Parathyroid adenoma (tissue), 2 donors: ENCODE measurements at regions not wholly inside any gene's neighbourhood (a gene's known extent, or its start where the extent isn't known, plus 50 kb on each side); places are given as distances from the start of the nearest gene placed in this dataset.

Source experiments
- H2AFZ ChIP-seq: fragments of 300-600 bp; sonication (generic); one replicate; pipeline ENCODE4 v1.7.0; 2017; ENCODE audit warnings: antibody characterized with exemption, mild to moderate bottlenecking
- H3K27ac ChIP-seq: fragments of 300-600 bp; sonication (generic); one replicate; pipeline ENCODE4 v1.7.0; 2017
- H3K27me3 ChIP-seq: fragments of 300-600 bp; sonication (generic); one replicate; pipeline ENCODE4 v1.7.0; 2017; ENCODE audit warnings: low read length; ENCODE audit not compliant: control insufficient read depth, insufficient read depth
- H3K36me3 ChIP-seq: fragments of 300-600 bp; sonication (generic); one replicate; pipeline ENCODE4 v1.7.0; 2017; ENCODE audit warnings: low read length; ENCODE audit not compliant: control insufficient read depth, insufficient read depth
- H3K4me1 ChIP-seq: fragments of 300-600 bp; sonication (generic); one replicate; pipeline ENCODE4 v1.7.0; 2017; ENCODE audit warnings: control low read depth
- H3K4me2 ChIP-seq: fragments of 300-600 bp; sonication (generic); one replicate; pipeline ENCODE4 v1.7.0; 2017; ENCODE audit warnings: low read length
- H3K4me3 ChIP-seq: fragments of 300-600 bp; sonication (generic); one replicate; pipeline ENCODE4 v1.7.0; 2017; ENCODE audit warnings: low read depth, low read length
- H3K79me2 ChIP-seq: fragments of 300-600 bp; sonication (generic); one replicate; pipeline ENCODE4 v1.7.0; 2017; ENCODE audit warnings: control low read depth
- H3K9ac ChIP-seq: fragments of 300-600 bp; sonication (generic); one replicate; pipeline ENCODE4 v1.7.0; 2017; ENCODE audit warnings: mild to moderate bottlenecking
- H3K9me3 ChIP-seq: fragments of 300-600 bp; sonication (generic); one replicate; pipeline ENCODE4 v1.7.0; 2017; ENCODE audit warnings: low read length; ENCODE audit not compliant: control insufficient read depth
- TF ChIP-seq, protein P1 (sequence below): fragments of 300-600 bp; sonication (generic); IDR thresholded peaks from one replicate; pipeline ENCODE4 v1.7.0; 2017; ENCODE audit warnings: antibody characterized with exemption, mild to moderate bottlenecking
- donor health status: primary hyperparathyroidism.

DNA sequence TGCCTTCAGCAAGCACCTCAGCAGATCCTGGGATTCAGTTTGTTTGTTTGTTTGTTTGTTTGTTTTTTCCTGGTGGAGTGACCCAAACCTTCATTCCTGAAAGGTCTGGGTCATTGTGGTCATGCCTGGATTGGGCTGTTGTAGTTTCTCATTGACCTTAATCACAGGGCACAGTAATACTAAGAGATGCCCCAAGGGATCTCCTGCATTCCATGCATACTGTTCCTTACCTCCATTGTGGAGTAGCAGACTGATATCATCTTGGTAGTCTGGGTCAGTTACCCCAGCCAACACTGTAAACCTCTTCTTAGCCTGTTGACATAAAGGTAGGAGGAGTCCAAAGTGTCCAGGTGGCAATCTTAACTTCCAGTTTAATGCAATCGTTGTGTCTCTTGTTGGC, 1466.7 kb upstream of the CDH9 start:
- no peak overlapping the region for H3K4me3 ChIP-seq
- H3K79me2 ChIP-seq, result no peaks in the 10 kb centered on the region
- H3K27ac ChIP-seq, result no peak overlapping the region
- TF ChIP-seq, protein P1, sequence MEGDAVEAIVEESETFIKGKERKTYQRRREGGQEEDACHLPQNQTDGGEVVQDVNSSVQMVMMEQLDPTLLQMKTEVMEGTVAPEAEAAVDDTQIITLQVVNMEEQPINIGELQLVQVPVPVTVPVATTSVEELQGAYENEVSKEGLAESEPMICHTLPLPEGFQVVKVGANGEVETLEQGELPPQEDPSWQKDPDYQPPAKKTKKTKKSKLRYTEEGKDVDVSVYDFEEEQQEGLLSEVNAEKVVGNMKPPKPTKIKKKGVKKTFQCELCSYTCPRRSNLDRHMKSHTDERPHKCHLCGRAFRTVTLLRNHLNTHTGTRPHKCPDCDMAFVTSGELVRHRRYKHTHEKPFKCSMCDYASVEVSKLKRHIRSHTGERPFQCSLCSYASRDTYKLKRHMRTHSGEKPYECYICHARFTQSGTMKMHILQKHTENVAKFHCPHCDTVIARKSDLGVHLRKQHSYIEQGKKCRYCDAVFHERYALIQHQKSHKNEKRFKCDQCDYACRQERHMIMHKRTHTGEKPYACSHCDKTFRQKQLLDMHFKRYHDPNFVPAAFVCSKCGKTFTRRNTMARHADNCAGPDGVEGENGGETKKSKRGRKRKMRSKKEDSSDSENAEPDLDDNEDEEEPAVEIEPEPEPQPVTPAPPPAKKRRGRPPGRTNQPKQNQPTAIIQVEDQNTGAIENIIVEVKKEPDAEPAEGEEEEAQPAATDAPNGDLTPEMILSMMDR, result no peak
- no peaks in the 10 kb centered on the region for H3K27me3 ChIP-seq
- no peaks in the 10 kb centered on the region for H3K4me1 ChIP-seq
- no peak overlapping the region for H2AFZ ChIP-seq
- no peak overlapping the region for H3K9ac ChIP-seq
- H3K4me2 ChIP-seq, result no peak overlapping the region
- no peaks in the 10 kb centered on the region for H3K36me3 ChIP-seq
- no peaks in the 10 kb centered on the region for H3K9me3 ChIP-seq

DNA sequence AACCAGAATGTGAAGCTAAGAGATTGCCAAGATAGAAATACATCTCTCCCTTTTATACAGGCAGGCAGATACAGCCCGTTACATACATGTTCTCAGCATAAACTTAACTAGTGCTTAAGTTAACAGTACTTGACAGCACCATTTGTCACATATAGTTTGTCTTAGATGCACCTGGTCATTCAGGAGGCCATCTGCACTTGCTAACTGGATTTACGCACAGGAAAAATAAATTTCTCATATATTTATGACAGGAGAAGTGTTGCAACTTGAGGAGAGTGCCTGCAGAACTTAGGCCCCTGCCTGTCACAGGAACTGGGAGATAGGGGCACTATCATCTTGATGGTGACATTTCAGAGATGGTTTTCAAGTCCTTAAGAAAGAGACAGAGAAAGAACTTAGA, 1462.1 kb upstream of the CDH9 start:
- TF ChIP-seq, protein P1, result no peak
- Histone ChIP-seq H3K27me3 (no peaks in the 10 kb centered on the region), H3K9me3 (no peaks in the 10 kb centered on the region), H3K36me3 (no peaks in the 10 kb centered on the region), H3K4me2 (no peak overlapping the region), H3K79me2 (no peaks in the 10 kb centered on the region), H3K9ac (no peak overlapping the region), H2AFZ (no peak overlapping the region), H3K4me1 (no peaks in the 10 kb centered on the region), H3K27ac (no peak overlapping the region), H3K4me3 (no peak overlapping the region)

DNA sequence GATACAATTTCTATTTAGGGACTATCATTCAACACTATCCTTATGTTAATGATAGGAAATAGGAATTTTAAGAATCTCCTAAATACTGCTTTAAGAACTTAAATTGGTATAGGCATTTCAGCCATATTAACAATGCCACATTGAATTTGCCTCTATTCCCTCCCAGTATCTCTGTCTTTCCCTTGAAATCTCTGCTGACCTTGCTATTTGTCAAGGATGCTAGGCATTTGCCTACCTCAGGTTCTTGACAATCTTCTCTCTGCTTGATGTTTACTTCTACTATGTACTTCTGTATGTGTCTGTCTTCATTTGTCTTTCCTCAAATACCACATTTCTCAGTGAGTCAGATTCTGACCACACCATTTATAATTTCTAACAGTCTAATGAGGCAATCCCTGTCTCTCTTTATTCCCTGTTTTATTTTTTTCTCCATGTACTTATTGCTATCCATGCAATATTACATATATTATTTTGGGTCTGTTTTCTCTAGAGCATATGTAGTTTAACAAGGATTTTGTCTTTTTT, 1461.4 kb upstream of the CDH9 start:
- Histone ChIP-seq H3K9me3 (no peaks in the 10 kb centered on the region), H3K27me3 (no peaks in the 10 kb centered on the region), H3K9ac (no peak overlapping the region), H2AFZ (no peak overlapping the region), H3K4me2 (no peak overlapping the region), H3K27ac (no peak overlapping the region), H3K4me1 (no peaks in the 10 kb centered on the region), H3K79me2 (no peaks in the 10 kb centered on the region), H3K36me3 (no peaks in the 10 kb centered on the region), H3K4me3 (no peak overlapping the region)
- TF ChIP-seq, protein P1, result no peak

DNA sequence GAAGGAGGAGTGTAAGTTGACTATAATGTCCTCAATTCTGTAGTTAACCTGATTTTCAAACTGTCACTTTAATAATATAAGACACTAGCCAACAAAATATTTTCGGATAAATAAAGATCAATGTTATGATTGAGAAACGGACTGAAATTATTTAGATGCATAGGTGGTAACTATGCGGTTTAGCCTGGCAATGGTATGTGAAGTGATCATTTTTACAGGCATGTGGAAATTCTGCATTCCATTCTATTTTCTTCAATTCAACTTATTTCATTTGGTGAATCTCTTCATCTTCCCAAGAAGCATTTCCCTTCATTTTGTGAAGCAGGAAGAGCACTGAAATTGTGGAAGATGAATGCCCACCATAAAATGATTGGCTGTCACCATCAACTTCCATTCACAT, 1457.5 kb upstream of the CDH9 start:
- Histone ChIP-seq H3K79me2 (no peaks in the 10 kb centered on the region), H2AFZ (no peak overlapping the region), H3K9ac (no peak overlapping the region), H3K36me3 (no peaks in the 10 kb centered on the region), H3K9me3 (no peaks in the 10 kb centered on the region), H3K27ac (no peak overlapping the region), H3K4me3 (no peak overlapping the region), H3K4me2 (no peak overlapping the region), H3K4me1 (no peaks in the 10 kb centered on the region), H3K27me3 (no peaks in the 10 kb centered on the region)
- TF ChIP-seq, protein P1, result no peak

DNA sequence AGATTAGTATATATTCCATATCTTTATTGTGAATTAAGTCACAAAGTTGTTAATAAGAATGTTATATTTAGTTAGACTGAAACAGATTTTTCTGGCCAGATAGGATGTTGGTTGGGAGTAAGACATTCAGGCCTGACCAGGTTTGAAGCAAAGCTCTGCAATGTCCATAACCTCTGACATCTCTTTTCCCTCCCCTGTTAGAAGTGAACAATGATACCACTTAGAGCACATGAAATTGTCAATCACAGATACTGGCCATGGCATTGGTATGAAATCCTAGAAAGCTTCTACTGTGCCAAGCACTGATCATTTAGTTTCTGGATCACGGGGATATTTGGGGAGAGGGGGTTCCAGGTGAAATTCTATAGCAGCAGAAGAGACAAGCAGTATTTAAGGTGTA, 1455.1 kb upstream of the CDH9 start:
- TF ChIP-seq, protein P1, result no peak
- Histone ChIP-seq H3K27me3 (no peaks in the 10 kb centered on the region), H3K4me1 (no peaks in the 10 kb centered on the region)

More for the DNA sequence above, 1455.1 kb upstream of the CDH9 start:
- no peak overlapping the region for H2AFZ ChIP-seq
- no peaks in the 10 kb centered on the region for H3K79me2 ChIP-seq
- no peak overlapping the region for H3K4me2 ChIP-seq
- H3K4me3 ChIP-seq, result no peak overlapping the region
- no peak overlapping the region for H3K9ac ChIP-seq
- no peaks in the 10 kb centered on the region for H3K9me3 ChIP-seq
- no peak overlapping the region for H3K27ac ChIP-seq
- no peaks in the 10 kb centered on the region for H3K36me3 ChIP-seq
